Endothelial cell (in vitro differentiated cells): ENCODE measurements at regions not wholly inside any gene's neighbourhood (a gene's known extent, or its start where the extent isn't known, plus 50 kb on each side); places are given as distances from the start of the nearest gene placed in this dataset.

Source experiments
- DNase-seq: peaks from one replicate; pipeline ENCODE4 v3.0.0; 2021; ENCODE audit warnings: low spot score
- H3K27ac Mint-ChIP-seq: one replicate; pipeline ENCODE4 v1.8.0; 2021; ENCODE audit warnings: mixed read lengths, inconsistent platforms; ENCODE audit not compliant: unreplicated experiment
- H3K27me3 Mint-ChIP-seq: one replicate; pipeline ENCODE4 v1.8.0; 2021; ENCODE audit warnings: mild to moderate bottlenecking, moderate library complexity, mixed read lengths, inconsistent platforms; ENCODE audit not compliant: unreplicated experiment
- H3K36me3 Mint-ChIP-seq: one replicate; pipeline ENCODE4 v1.8.0; 2021; ENCODE audit warnings: mild to moderate bottlenecking, low read depth, mixed read lengths, inconsistent platforms; ENCODE audit not compliant: unreplicated experiment
- H3K4me1 Mint-ChIP-seq: one replicate; pipeline ENCODE4 v1.8.0; 2021; ENCODE audit warnings: mild to moderate bottlenecking, mixed read lengths, inconsistent platforms; ENCODE audit not compliant: unreplicated experiment
- H3K4me3 Mint-ChIP-seq: one replicate; pipeline ENCODE4 v1.8.0; 2021; ENCODE audit warnings: mild to moderate bottlenecking, mixed read lengths, inconsistent platforms; ENCODE audit not compliant: unreplicated experiment
- H3K9me3 Mint-ChIP-seq: one replicate; pipeline ENCODE4 v1.8.0; 2021; ENCODE audit warnings: mixed read lengths, inconsistent platforms; ENCODE audit not compliant: unreplicated experiment
- CTCF ChIP-seq: fragments of 200-600 bp; sonication (generic); IDR thresholded peaks from one replicate; pipeline ENCODE4 v1.5.0; 2021; ENCODE audit warnings: antibody characterized with exemption; ENCODE audit not compliant: unreplicated experiment

GRCh38 chr1:37102656-37103382 lies 68.5 kb upstream of the GRIK3 start:
- Mint-ChIP-seq H3K9me3 (no peaks in the 10 kb centered on the region), H3K36me3 (no peaks in the 10 kb centered on the region), H3K27me3 (peaks cover 4% of the 10 kb centered on the region), H3K27ac (no peak overlapping the region), H3K4me3 (no peak overlapping the region), H3K4me1 (no peaks in the 10 kb centered on the region)
- no peak for TF ChIP-seq CTCF
- no peak for DNase-seq

DNA sequence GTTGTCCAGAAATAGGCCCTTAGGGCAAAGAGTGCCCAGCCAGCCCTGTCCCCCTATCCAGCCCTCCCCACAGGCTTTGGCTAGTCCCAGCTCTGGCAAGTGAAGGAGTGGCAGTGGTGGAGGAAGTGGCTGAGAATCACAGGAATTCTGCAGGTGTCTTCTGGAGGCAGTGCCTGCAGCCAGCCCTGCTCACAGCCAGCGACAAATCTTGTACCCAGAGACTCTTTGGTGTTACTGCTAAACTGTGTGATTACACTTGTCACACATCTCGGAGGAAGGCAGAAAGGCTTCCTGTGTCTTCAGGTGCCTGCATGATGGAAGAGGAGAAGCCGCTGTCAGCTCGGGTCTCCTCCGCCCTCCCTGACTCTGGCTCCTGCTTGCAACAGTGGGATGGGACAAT lies 71.6 kb upstream of the GRIK3 start:
- Mint-ChIP-seq H3K36me3 (no peaks in the 10 kb centered on the region), H3K27ac (no peak overlapping the region), H3K4me1 (no peaks in the 10 kb centered on the region), H3K9me3 (no peaks in the 10 kb centered on the region), H3K4me3 (no peak overlapping the region), H3K27me3 (peaks cover 5% of the 10 kb centered on the region)
- DNase-seq = no peak
- TF ChIP-seq CTCF = no peak

DNA sequence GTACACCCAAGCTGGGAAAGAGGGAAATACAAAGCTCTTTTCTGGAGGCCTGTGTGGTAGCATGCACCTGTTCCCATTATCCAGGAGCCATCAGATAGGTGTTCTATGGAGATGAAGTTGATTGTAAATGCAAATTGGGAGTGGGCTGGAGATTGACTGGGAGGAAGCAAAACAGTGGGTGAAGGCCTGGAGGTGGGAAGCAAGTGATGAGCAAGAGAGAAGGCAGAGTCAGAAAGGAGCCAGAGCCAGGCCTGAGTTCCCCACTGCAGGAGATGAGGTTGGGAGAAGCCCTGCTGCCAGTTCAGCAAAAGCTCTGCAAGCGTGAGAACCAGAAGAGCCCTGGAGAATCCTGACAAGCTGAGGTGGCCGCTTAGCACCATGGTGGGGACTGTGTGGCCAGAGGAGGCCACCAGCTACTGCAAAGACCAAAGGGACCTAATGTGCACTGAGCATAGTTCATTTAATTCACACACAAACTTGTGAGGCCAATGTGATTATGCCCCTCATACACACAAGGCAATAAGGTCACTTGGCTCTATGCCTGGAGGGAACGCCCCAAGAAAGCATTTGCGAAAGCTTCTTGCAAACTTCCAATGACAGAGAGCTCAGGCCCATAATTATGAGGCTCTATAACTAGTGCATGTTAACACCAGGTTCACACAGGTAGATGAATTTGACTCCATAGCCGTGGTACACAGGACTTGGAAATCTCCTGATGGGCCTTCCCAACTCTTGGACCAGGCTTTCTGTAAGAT lies 73.0 kb upstream of the GRIK3 start:
- Mint-ChIP-seq H3K27ac (no peak overlapping the region), H3K4me3 (no peak overlapping the region), H3K9me3 (no peaks in the 10 kb centered on the region), H3K4me1 (no peaks in the 10 kb centered on the region), H3K27me3 (peaks cover 5% of the 10 kb centered on the region), H3K36me3 (no peaks in the 10 kb centered on the region)
- DNase-seq = no peak
- no peak for TF ChIP-seq CTCF

- no peak overlapping the region for H3K27ac Mint-ChIP-seq
- no peaks in the 10 kb centered on the region for H3K9me3 Mint-ChIP-seq
- peaks cover 4% of the 10 kb centered on the region for H3K27me3 Mint-ChIP-seq
- H3K36me3 Mint-ChIP-seq = no peaks in the 10 kb centered on the region
- H3K4me1 Mint-ChIP-seq = no peaks in the 10 kb centered on the region
- DNase-seq = no peak
- no peak overlapping the region for H3K4me3 Mint-ChIP-seq
- no peak for TF ChIP-seq CTCF
Observed at GRCh38 chr1:37108596-37109188, 74.4 kb upstream of the GRIK3 start.

- Mint-ChIP-seq H3K36me3 (no peaks in the 10 kb centered on the region), H3K27me3 (peaks cover 4% of the 10 kb centered on the region), H3K9me3 (no peaks in the 10 kb centered on the region), H3K4me1 (no peaks in the 10 kb centered on the region), H3K27ac (no peak overlapping the region), H3K4me3 (no peak overlapping the region)
- DNase-seq = no peak
- TF ChIP-seq CTCF = no peak
Observed at GRCh38 chr1:37112430-37112829, 78.1 kb upstream of the GRIK3 start.
